Midbrain (tissue), 1 donor: ENCODE measurements at regions not wholly inside any gene's neighbourhood (a gene's known extent, or its start where the extent isn't known, plus 50 kb on each side); places are given as distances from the start of the nearest gene placed in this dataset.

Experiments used
- DNase-seq: peaks from one replicate; lab custom pipeline; 2025; lab: John Stamatoyannopoulos, UW

- no peak for DNase-seq
These were observed 277.7 kb upstream of the SALL3 start for GRCh38 chr18:78701771-78702396.

GRCh38 chr18:78703291-78703690, 276.3 kb upstream of the SALL3 start:
- DNase-seq: no peak

GRCh38 chr18:78704971-78705461, 274.6 kb upstream of the SALL3 start:
- DNase-seq: no peak

GRCh38 chr18:78709261-78709809, 270.3 kb upstream of the SALL3 start:
- DNase-seq: no peak

GRCh38 chr18:78711316-78711715, 268.3 kb upstream of the SALL3 start:
- DNase-seq: no peak

GRCh38 chr18:78711971-78712370, 267.6 kb upstream of the SALL3 start:
- DNase-seq: no peak

GRCh38 chr18:78713069-78713468, 266.5 kb upstream of the SALL3 start:
- no peak for DNase-seq

GRCh38 chr18:78713726-78714125, 265.9 kb upstream of the SALL3 start:
- no peak for DNase-seq

GRCh38 chr18:78716022-78716421, 263.6 kb upstream of the SALL3 start:
- DNase-seq: no peak

- no peak for DNase-seq
These were observed 263.0 kb upstream of the SALL3 start for GRCh38 chr18:78716581-78716980.

GRCh38 chr18:78717051-78717765, 262.4 kb upstream of the SALL3 start:
- DNase-seq: no peak

GRCh38 chr18:78717766-78718150, 261.9 kb upstream of the SALL3 start:
- DNase-seq: no peak

GRCh38 chr18:78719821-78720220, 259.8 kb upstream of the SALL3 start:
- DNase-seq: no peak

GRCh38 chr18:78720456-78721237, 259.0 kb upstream of the SALL3 start:
- no peak for DNase-seq

- no peak for DNase-seq
These were observed 258.3 kb upstream of the SALL3 start for GRCh38 chr18:78721238-78721875.

- DNase-seq: no peak
These were observed 257.6 kb upstream of the SALL3 start for GRCh38 chr18:78721981-78722380.

GRCh38 chr18:78722386-78722785, 257.2 kb upstream of the SALL3 start:
- DNase-seq: peak; percentile 63

- DNase-seq: no peak
These were observed 256.5 kb upstream of the SALL3 start for GRCh38 chr18:78722929-78723710.

GRCh38 chr18:78724214-78724914, 255.3 kb upstream of the SALL3 start:
- DNase-seq: no peak

GRCh38 chr18:78725426-78725825, 254.2 kb upstream of the SALL3 start:
- no peak for DNase-seq
